SK-N-MC (cell line): ENCODE measurements at regions not wholly inside any gene's neighbourhood (a gene's known extent, or its start where the extent isn't known, plus 50 kb on each side); places are given as distances from the start of the nearest gene placed in this dataset.
"Not testable (repeated sequence)": the region's sequence is repeated elsewhere in the genome, so short reads cannot be mapped to it uniquely, and the experiment has no call there.

Source experiments
- DNase-seq: peaks from one replicate; pipeline ENCODE4 v3.0.0-alpha.2; 2011; ENCODE audit warnings: low read depth, low spot score
- H3K27ac ChIP-seq: fragments of 200-600 bp; sonication (generic); 2 replicates; pipeline ENCODE4 v1.5.1; 2016; ENCODE audit warnings: mixed run types
- H3K36me3 ChIP-seq: fragments of 200-600 bp; sonication (generic); 2 replicates; pipeline ENCODE4 v1.6.1; 2017; ENCODE audit warnings: antibody characterized with exemption, low read length, mixed read lengths; ENCODE audit not compliant: insufficient read depth
- H3K4me3 ChIP-seq: fragments of 200-600 bp; sonication (generic); 2 replicates; pipeline ENCODE4 v1.5.1; 2016
- H3K9ac ChIP-seq: fragments of 200-600 bp; sonication (generic); 2 replicates; pipeline ENCODE4 v1.8.0; 2017; ENCODE audit warnings: mixed run types, mixed read lengths; ENCODE audit not compliant: insufficient read length
- H3K9me3 ChIP-seq: fragments of 200-600 bp; sonication (generic); 2 replicates; pipeline ENCODE4 v1.6.1; 2017; ENCODE audit warnings: low read depth, mild to moderate bottlenecking, antibody characterized with exemption, low read length, moderate library complexity, mixed read lengths
- EZH2 ChIP-seq: fragments of 200-600 bp; sonication (generic); IDR thresholded peaks from one replicate; pipeline ENCODE4 v1.6.1; 2017; ENCODE audit warnings: antibody characterized with exemption
- FOXP2 ChIP-seq: optimal IDR thresholded peaks from 2 replicates; pipeline ENCODE3; 2011; ENCODE audit warnings: mild to moderate bottlenecking, moderate library complexity; ENCODE audit not compliant: insufficient read depth; ENCODE audit errors: extremely low read length, control extremely low read depth
- POLR2AphosphoS5 ChIP-seq: IDR thresholded peaks from 2 replicates; pipeline ENCODE4 v1.6.1; 2012; ENCODE audit warnings: mild to moderate bottlenecking, low read depth, low read length, borderline replicate concordance

- H3K27ac ChIP-seq = no peak overlapping the region
- H3K9me3 ChIP-seq = no peaks in the 10 kb centered on the region
- DNase-seq = no peak
- H3K4me3 ChIP-seq = no peak overlapping the region
- TF ChIP-seq FOXP2 (no peak), EZH2 (no peak), POLR2AphosphoS5 (no peak)
- H3K9ac ChIP-seq = no peak overlapping the region
- H3K36me3 ChIP-seq = no peaks in the 10 kb centered on the region
Observed at GRCh38 chr14:59037620-59038019, 150.8 kb upstream of the DAAM1 start.

DNA sequence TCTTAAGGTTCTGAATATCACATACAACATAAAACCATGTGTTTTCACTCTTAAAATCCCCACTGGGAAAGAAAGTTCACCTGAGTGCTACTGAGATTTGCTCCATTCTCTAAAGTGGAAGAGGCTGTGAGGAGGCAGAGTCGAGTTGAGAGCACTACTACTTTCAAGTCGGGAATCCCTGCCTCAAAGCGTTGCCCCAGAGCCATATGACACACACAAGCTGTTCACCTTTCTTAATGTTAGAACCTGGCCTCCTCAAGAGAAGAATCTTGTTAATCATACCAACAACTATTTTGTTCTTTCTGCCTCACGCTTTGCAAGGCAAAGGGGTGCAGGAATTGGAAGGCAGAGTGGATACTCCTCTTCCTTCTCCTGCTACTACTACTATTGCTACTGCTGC is 149.7 kb upstream of the DAAM1 start:
- H3K36me3 ChIP-seq = no peaks in the 10 kb centered on the region
- DNase-seq = no peak
- H3K27ac ChIP-seq = no peak overlapping the region
- H3K9me3 ChIP-seq = no peaks in the 10 kb centered on the region
- no peak overlapping the region for H3K4me3 ChIP-seq
- no peak for TF ChIP-seq POLR2AphosphoS5
- no peak for TF ChIP-seq EZH2
- TF ChIP-seq FOXP2 = no peak
- no peak overlapping the region for H3K9ac ChIP-seq

DNA sequence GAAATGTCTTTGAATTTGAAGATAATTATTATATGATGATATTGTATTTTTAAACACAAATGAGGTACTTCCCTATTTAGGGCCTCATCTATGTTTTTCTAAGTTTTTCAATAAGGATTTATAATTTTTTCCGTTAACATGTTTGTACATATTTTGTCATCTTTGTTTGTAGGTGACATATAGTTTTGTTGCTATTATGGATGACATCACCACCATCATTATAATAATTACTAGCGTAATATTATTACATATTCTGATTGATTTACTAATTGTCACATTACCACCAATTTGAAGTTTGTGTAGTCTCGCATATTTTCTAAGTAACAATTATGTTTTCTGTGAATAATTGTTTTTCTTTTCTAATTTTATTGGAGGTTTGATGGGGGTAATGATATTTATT is 147.2 kb upstream of the DAAM1 start:
- no peak overlapping the region for H3K27ac ChIP-seq
- no peaks in the 10 kb centered on the region for H3K9me3 ChIP-seq
- H3K36me3 ChIP-seq = no peaks in the 10 kb centered on the region
- no peak for TF ChIP-seq POLR2AphosphoS5
- no peak for TF ChIP-seq EZH2
- no peak for TF ChIP-seq FOXP2
- DNase-seq = no peak
- H3K9ac ChIP-seq = no peak overlapping the region
- no peak overlapping the region for H3K4me3 ChIP-seq

DNA sequence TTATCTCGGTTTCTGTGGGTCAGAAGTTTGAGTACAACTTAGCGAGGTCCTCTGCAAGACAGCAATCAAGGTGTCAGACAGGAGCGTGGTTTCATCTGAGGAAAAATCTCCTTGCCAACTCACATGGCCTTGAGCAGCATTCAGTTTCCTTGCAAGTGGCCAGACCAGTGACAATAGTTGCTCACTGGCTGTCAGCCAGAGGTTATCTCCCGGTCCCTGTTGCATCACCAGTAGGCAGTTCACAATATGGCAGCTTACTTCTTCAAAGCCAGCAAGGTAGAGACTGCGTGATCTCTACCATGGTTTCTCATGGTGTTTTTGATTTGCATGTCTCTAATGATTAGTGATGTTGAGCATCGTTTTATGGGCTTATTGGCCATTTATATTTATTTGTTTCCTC is 143.8 kb upstream of the DAAM1 start:
- no peaks in the 10 kb centered on the region for H3K36me3 ChIP-seq
- TF ChIP-seq EZH2 (no peak), FOXP2 (no peak), POLR2AphosphoS5 (no peak)
- H3K27ac ChIP-seq = no peak overlapping the region
- H3K9me3 ChIP-seq = no peaks in the 10 kb centered on the region
- no peak overlapping the region for H3K9ac ChIP-seq
- H3K4me3 ChIP-seq = no peak overlapping the region
- DNase-seq = no peak

GRCh38 chr14:59046746-59047145 is 141.7 kb upstream of the DAAM1 start:
- no peak for DNase-seq
- Histone ChIP-seq H3K4me3 (no peak overlapping the region), H3K27ac (no peak overlapping the region), H3K9ac (no peak overlapping the region), H3K9me3 (no peaks in the 10 kb centered on the region), H3K36me3 (no peaks in the 10 kb centered on the region)
- no peak for TF ChIP-seq EZH2
- TF ChIP-seq POLR2AphosphoS5 = no peak
- TF ChIP-seq FOXP2 = no peak

GRCh38 chr14:59055006-59055405 is 133.5 kb upstream of the DAAM1 start:
- no peaks in the 10 kb centered on the region for H3K9me3 ChIP-seq
- DNase-seq = no peak
- TF ChIP-seq EZH2 (no peak), POLR2AphosphoS5 (no peak), FOXP2 (no peak)
- H3K4me3 ChIP-seq = no peak overlapping the region
- H3K9ac ChIP-seq = no peak overlapping the region
- H3K27ac ChIP-seq = no peak overlapping the region
- no peaks in the 10 kb centered on the region for H3K36me3 ChIP-seq

- no peak for TF ChIP-seq FOXP2
- no peak for TF ChIP-seq EZH2
- TF ChIP-seq POLR2AphosphoS5 = no peak
- H3K9me3 ChIP-seq = no peaks in the 10 kb centered on the region
- H3K9ac ChIP-seq = no peak overlapping the region
- no peak overlapping the region for H3K4me3 ChIP-seq
- H3K36me3 ChIP-seq = no peaks in the 10 kb centered on the region
- H3K27ac ChIP-seq = no peak overlapping the region
- DNase-seq = peak; percentile 10
Observed at GRCh38 chr14:59055439-59056045, 132.9 kb upstream of the DAAM1 start.

DNA sequence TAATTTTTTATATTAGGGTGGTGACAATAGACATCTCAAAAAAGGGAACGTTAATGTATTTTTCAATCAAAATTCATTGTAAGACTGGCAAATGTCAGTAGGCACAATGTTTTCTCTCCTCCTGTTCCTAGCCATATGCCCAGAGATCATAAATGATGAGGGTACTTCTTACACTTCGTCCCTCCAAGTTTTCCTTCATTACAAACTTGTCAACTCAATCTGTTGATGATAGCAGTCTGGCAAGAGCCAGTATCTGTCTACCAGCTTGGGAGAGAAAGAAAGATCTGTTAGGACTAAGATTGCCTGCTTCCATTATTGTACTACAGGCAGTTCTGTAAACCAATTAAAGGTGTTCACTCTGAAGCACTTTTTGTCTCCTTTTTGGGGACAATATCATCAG is 130.9 kb upstream of the DAAM1 start:
- Histone ChIP-seq H3K4me3 (no peak overlapping the region), H3K9ac (no peak overlapping the region), H3K27ac (no peak overlapping the region), H3K36me3 (no peaks in the 10 kb centered on the region), H3K9me3 (no peaks in the 10 kb centered on the region)
- DNase-seq = no peak
- no peak for TF ChIP-seq POLR2AphosphoS5

GRCh38 chr14:59058776-59059175 is 129.7 kb upstream of the DAAM1 start:
- H3K4me3 ChIP-seq, DNase-seq, H3K27ac ChIP-seq, H3K9me3 ChIP-seq, H3K36me3 ChIP-seq, H3K9ac ChIP-seq: not testable (repeated sequence)

DNA sequence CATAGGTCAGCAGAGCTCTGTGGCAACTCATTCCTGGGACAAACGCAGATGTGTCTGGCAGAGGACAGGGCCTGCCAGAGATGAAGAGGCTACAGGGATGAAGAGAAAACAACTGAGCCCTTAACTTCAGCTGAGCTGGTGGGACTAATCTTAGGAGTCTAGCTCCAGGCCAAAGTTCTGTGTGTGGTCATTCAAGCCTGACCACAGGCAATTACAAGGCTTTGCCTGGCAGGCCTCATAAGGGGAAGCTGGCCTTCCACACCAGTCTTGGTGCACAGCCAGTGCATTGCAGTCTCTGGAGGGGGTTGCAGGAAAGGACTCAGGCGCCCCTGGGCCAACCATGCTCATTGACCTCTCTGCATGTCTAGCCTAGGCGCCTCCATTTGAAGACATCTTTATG is 127.6 kb upstream of the DAAM1 start:
- no peak for DNase-seq
- Histone ChIP-seq H3K27ac (no peak overlapping the region), H3K9me3 (no peaks in the 10 kb centered on the region), H3K4me3 (no peak overlapping the region), H3K9ac (no peak overlapping the region), H3K36me3 (no peaks in the 10 kb centered on the region)
- no peak for TF ChIP-seq EZH2
- no peak for TF ChIP-seq FOXP2
- no peak for TF ChIP-seq POLR2AphosphoS5

DNA sequence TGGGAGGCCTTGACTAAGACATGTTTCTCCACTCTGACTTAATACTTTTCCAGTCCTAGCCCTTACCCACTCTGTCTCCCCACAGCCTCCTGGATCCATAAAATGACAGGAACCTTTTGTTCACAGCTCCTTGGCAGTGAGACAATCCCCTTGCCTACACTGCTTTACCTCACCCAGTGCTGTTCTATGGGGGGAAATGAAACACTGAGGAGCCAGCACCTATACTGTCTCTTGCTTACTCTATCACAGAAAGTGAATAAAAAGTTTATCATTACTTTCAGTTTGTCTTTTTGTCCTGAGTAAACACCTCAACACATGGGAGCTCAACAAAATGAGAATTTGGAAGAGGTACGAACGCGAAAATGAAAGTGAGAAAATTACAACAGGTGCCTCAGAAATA is 127.2 kb upstream of the DAAM1 start:
- no peak for DNase-seq
- Histone ChIP-seq H3K9me3 (no peaks in the 10 kb centered on the region), H3K4me3 (no peak overlapping the region), H3K27ac (no peak overlapping the region), H3K36me3 (no peaks in the 10 kb centered on the region), H3K9ac (no peak overlapping the region)
- TF ChIP-seq FOXP2 (no peak), EZH2 (no peak), POLR2AphosphoS5 (no peak)
